Loucy (cell line): ENCODE measurements at regions not wholly inside any gene's neighbourhood (a gene's known extent, or its start where the extent isn't known, plus 50 kb on each side); places are given as distances from the start of the nearest gene placed in this dataset.

Source experiments
- H2AFZ ChIP-seq: fragments of 200-600 bp; sonication (generic); 2 replicates; pipeline ENCODE4 v1.6.0; 2016; ENCODE audit warnings: antibody characterized with exemption, mild to moderate bottlenecking, low read length, moderate library complexity
- H3F3A ChIP-seq: fragments of 200-600 bp; 2 replicates; pipeline ENCODE4 v1.6.0; 2016; ENCODE audit warnings: antibody characterized with exemption, low read depth, mild to moderate bottlenecking
- H3K27me3 ChIP-seq: fragments of 200-600 bp; sonication (generic); 2 replicates; pipeline ENCODE4 v1.6.1; 2014; ENCODE audit warnings: low read length, mild to moderate bottlenecking; ENCODE audit not compliant: insufficient read depth, poor library complexity, severe bottlenecking
- H3K36me3 ChIP-seq: fragments of 200-600 bp; sonication (generic); 2 replicates; pipeline ENCODE4 v1.6.1; 2016; ENCODE audit warnings: low read length; ENCODE audit not compliant: insufficient read depth
- H3K4me1 ChIP-seq: fragments of 200-600 bp; sonication (generic); 2 replicates; pipeline ENCODE4 v1.5.1; 2014; ENCODE audit warnings: low read length, mild to moderate bottlenecking; ENCODE audit not compliant: insufficient read depth, poor library complexity, severe bottlenecking
- H3K4me2 ChIP-seq: fragments of 200-600 bp; sonication (generic); 2 replicates; pipeline ENCODE4 v1.6.0; 2014; ENCODE audit warnings: antibody characterized with exemption, low read length, low read depth, mild to moderate bottlenecking; ENCODE audit not compliant: poor library complexity, severe bottlenecking
- H3K4me3 ChIP-seq: fragments of 200-600 bp; sonication (generic); 2 replicates; pipeline ENCODE4 v1.5.1; 2014; ENCODE audit warnings: low read length, mild to moderate bottlenecking, mixed read lengths; ENCODE audit not compliant: poor library complexity, severe bottlenecking
- H3K79me2 ChIP-seq: fragments of 200-600 bp; sonication (generic); 2 replicates; pipeline ENCODE4 v1.6.1; 2014; ENCODE audit warnings: low read length; ENCODE audit not compliant: insufficient read depth
- H3K9ac ChIP-seq: fragments of 200-600 bp; sonication (generic); 2 replicates; pipeline ENCODE4 v1.6.0; 2014; ENCODE audit warnings: mild to moderate bottlenecking, low read depth, low read length, moderate library complexity; ENCODE audit not compliant: poor library complexity, severe bottlenecking
- H3K9me2 ChIP-seq: fragments of 200-600 bp; sonication (generic); replicated peaks from 2 replicates; pipeline ENCODE4 v1.6.1; 2016; ENCODE audit warnings: low read depth, low read length, mixed read lengths
- H3K9me3 ChIP-seq: fragments of 200-600 bp; sonication (generic); 2 replicates; pipeline ENCODE4 v1.6.1; 2014; ENCODE audit warnings: mild to moderate bottlenecking, antibody characterized with exemption, low read length, low read depth; ENCODE audit not compliant: insufficient read depth
- H4K20me1 ChIP-seq: fragments of 200-600 bp; sonication (generic); 2 replicates; pipeline ENCODE4 v1.6.0; 2014; ENCODE audit warnings: antibody characterized with exemption, low read length, mild to moderate bottlenecking; ENCODE audit not compliant: insufficient read depth, poor library complexity, severe bottlenecking
- CTCF ChIP-seq: fragments of 200-600 bp; sonication (generic); conservative IDR thresholded peaks from 2 replicates; pipeline ENCODE4 v1.5.1; 2014; ENCODE audit warnings: mild to moderate bottlenecking, antibody characterized with exemption, low read length
- EZH2phosphoT487 ChIP-seq: fragments of 200-600 bp; IDR thresholded peaks from 2 replicates; pipeline ENCODE4 v1.6.1; 2018; ENCODE audit warnings: antibody characterized with exemption, mild to moderate bottlenecking, moderate library complexity, borderline replicate concordance

- no peaks in the 10 kb centered on the region for H4K20me1 ChIP-seq
- H3K4me2 ChIP-seq: no peak overlapping the region
- H3K27me3 ChIP-seq: no peaks in the 10 kb centered on the region
- H3F3A ChIP-seq: no peaks in the 10 kb centered on the region
- H3K4me1 ChIP-seq: no peaks in the 10 kb centered on the region
- peaks cover 6% of the 10 kb centered on the region; the same call in 1 of the 2 replicates for H3K9me3 ChIP-seq
- TF ChIP-seq EZH2phosphoT487 (no peak), CTCF (no peak)
- H3K79me2 ChIP-seq: no peaks in the 10 kb centered on the region
- no peak overlapping the region for H2AFZ ChIP-seq
- no peaks in the 10 kb centered on the region for H3K9me2 ChIP-seq
- H3K4me3 ChIP-seq: no peak overlapping the region
- H3K36me3 ChIP-seq: no peaks in the 10 kb centered on the region
- H3K9ac ChIP-seq: no peak overlapping the region
Observed at GRCh38 chr7:153935095-153935494, 117.1 kb upstream of the DPP6 start.

DNA sequence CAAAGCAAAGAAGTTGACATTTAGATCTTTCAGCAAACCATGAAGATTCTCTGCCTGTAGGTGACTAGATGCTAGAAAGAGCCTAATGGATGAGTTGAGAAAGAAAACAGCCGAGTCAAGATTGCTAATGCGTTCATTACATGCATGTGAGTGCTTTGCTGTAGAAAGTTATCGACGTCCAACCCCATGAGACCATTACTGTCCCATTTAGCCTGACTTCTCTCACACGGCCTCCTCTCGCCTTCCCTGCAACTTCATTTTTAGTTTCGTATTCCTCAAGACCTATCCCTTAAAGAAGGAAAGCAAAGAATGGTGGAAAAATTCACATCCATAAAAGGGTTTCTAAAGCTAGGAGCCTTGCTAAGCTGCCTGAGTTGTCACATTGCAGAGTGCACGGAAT, 113.7 kb upstream of the DPP6 start:
- Histone ChIP-seq H3K79me2 (no peaks in the 10 kb centered on the region), H3K9me3 (peaks cover 6% of the 10 kb centered on the region; the same call in 1 of the 2 replicates), H3F3A (no peaks in the 10 kb centered on the region), H3K9ac (no peak overlapping the region), H3K27me3 (no peaks in the 10 kb centered on the region), H3K4me3 (no peak overlapping the region), H3K4me1 (no peaks in the 10 kb centered on the region), H3K4me2 (no peak overlapping the region), H4K20me1 (no peaks in the 10 kb centered on the region), H3K9me2 (no peaks in the 10 kb centered on the region), H2AFZ (no peak overlapping the region), H3K36me3 (no peaks in the 10 kb centered on the region)
- TF ChIP-seq CTCF (no peak), EZH2phosphoT487 (no peak)

- Histone ChIP-seq H3K9me2 (no peaks in the 10 kb centered on the region), H3K27me3 (no peaks in the 10 kb centered on the region), H3K36me3 (no peaks in the 10 kb centered on the region), H3K4me3 (no peak overlapping the region), H3K9ac (no peak overlapping the region), H3K4me1 (no peaks in the 10 kb centered on the region), H3K79me2 (no peaks in the 10 kb centered on the region), H3F3A (no peaks in the 10 kb centered on the region), H3K4me2 (no peak overlapping the region), H4K20me1 (no peaks in the 10 kb centered on the region), H2AFZ (no peak overlapping the region), H3K9me3 (peaks cover 7% of the 10 kb centered on the region; the same call in 1 of the 2 replicates)
- no peak for TF ChIP-seq CTCF
Observed at GRCh38 chr7:153939177-153939576, 113.0 kb upstream of the DPP6 start.
